Neural crest cell (in vitro differentiated cells): ENCODE measurements at regions not wholly inside any gene's neighbourhood (a gene's known extent, or its start where the extent isn't known, plus 50 kb on each side); places are given as distances from the start of the nearest gene placed in this dataset.

ENCODE experiments used
- DNase-seq: peaks from one replicate; pipeline ENCODE4 v3.0.0; 2021; ENCODE audit warnings: low read depth, mixed read lengths, low spot score
- H3K27ac Mint-ChIP-seq: one replicate; pipeline ENCODE4 v1.8.0; 2021; ENCODE audit warnings: mild to moderate bottlenecking, mixed read lengths; ENCODE audit not compliant: unreplicated experiment
- H3K27me3 Mint-ChIP-seq: 2 replicates; pipeline ENCODE4 v1.8.0; 2021; ENCODE audit warnings: low read depth, mild to moderate bottlenecking, mixed read lengths
- H3K36me3 Mint-ChIP-seq: 2 replicates; pipeline ENCODE4 v1.8.0; 2021; ENCODE audit warnings: low read depth, mild to moderate bottlenecking, mixed read lengths
- H3K4me1 Mint-ChIP-seq: 2 replicates; pipeline ENCODE4 v1.8.0; 2021; ENCODE audit warnings: mixed read lengths
- H3K4me3 Mint-ChIP-seq: one replicate; pipeline ENCODE4 v1.8.0; 2021; ENCODE audit warnings: mild to moderate bottlenecking, mixed read lengths
- H3K9me3 Mint-ChIP-seq: 2 replicates; pipeline ENCODE4 v1.8.0; 2021; ENCODE audit warnings: mixed read lengths
- TF ChIP-seq, protein P1 (sequence below): fragments of 200-600 bp; sonication (generic); conservative IDR thresholded peaks from 2 replicates; pipeline ENCODE4 v1.5.0; 2021; ENCODE audit warnings: antibody characterized with exemption, mild to moderate bottlenecking

DNA sequence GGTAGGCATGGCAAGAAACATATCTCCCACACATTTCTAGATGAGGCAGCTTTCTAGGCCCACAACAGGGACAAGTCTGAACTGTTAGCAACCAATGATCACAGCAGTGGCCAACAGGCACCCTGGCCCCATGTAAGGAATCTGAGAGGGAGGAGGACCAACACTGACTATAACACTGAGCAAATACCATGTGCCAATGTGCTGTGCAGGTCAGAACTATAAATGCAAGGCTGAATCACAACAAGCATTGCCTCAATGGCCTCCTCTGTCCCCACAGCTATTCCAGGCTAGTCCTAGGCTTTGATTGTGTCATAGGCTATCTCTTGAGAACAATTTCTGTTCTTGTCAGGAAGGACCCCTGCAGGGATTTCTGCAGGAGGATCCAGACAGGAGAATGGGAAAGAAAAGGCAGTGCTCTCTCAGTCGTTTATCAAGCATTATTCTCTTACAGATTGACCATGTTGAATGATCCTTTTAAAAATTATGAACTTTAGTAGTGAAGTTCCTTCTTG is 221.2 kb downstream of the TLE1 start:
- no peak overlapping the region for H3K27ac Mint-ChIP-seq
- H3K36me3 Mint-ChIP-seq: no peaks in the 10 kb centered on the region
- H3K4me1 Mint-ChIP-seq: peaks cover 3% of the 10 kb centered on the region
- H3K4me3 Mint-ChIP-seq: no peak overlapping the region
- DNase-seq: no peak
- no peaks in the 10 kb centered on the region for H3K9me3 Mint-ChIP-seq
- TF ChIP-seq, protein P1, sequence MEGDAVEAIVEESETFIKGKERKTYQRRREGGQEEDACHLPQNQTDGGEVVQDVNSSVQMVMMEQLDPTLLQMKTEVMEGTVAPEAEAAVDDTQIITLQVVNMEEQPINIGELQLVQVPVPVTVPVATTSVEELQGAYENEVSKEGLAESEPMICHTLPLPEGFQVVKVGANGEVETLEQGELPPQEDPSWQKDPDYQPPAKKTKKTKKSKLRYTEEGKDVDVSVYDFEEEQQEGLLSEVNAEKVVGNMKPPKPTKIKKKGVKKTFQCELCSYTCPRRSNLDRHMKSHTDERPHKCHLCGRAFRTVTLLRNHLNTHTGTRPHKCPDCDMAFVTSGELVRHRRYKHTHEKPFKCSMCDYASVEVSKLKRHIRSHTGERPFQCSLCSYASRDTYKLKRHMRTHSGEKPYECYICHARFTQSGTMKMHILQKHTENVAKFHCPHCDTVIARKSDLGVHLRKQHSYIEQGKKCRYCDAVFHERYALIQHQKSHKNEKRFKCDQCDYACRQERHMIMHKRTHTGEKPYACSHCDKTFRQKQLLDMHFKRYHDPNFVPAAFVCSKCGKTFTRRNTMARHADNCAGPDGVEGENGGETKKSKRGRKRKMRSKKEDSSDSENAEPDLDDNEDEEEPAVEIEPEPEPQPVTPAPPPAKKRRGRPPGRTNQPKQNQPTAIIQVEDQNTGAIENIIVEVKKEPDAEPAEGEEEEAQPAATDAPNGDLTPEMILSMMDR: no peak
- H3K27me3 Mint-ChIP-seq: no peaks in the 10 kb centered on the region

DNA sequence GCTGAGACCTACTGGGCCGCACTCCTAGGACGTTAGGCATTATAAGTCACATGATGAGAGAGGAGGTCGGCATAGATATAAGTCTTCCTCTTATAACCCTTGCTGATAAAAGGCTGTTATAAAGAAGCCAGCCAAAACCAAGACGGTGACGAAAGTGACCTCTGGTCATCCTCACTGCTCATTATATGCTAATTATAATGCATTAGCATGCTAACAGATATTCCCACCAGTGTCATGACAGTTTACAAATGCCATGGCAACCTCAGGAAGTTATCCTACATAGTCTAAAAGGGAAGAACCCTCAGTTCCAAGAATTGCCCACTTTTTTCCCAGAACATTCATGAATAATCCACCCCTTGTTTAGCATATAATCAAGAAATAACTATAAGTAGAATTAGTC is 222.4 kb downstream of the TLE1 start:
- Mint-ChIP-seq H3K4me3 (no peak overlapping the region), H3K36me3 (no peaks in the 10 kb centered on the region), H3K27ac (no peak overlapping the region), H3K27me3 (no peaks in the 10 kb centered on the region), H3K4me1 (no peaks in the 10 kb centered on the region), H3K9me3 (no peaks in the 10 kb centered on the region)
- TF ChIP-seq, protein P1: no peak
- no peak for DNase-seq

DNA sequence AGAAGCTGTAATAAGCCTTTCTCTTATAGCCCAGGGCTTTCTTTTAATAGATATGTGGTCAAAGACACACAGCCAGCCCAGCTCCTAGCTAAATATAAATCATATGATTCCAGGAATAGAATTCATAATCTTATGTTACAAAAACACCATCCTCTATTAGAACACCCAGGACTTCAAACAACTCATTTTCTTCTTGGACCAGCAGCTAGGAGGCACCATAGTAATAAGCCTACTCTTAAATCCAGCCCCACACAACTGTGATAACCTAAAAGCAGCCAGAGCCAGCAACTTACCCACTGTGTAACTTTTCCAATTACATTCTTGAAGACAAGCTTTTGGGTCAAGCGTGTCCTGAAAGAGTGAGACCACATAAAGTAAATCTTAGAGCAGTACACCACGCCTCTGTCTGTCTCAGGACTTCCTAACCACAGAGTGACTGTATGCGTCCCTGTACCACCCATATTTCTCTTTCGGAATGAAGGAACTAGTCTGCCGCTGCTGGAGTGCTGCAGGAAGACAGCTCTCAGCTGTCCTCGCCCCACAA is 223.8 kb downstream of the TLE1 start:
- Mint-ChIP-seq H3K36me3 (no peaks in the 10 kb centered on the region), H3K4me3 (no peak overlapping the region), H3K27me3 (no peaks in the 10 kb centered on the region), H3K9me3 (no peaks in the 10 kb centered on the region), H3K27ac (no peak overlapping the region), H3K4me1 (no peaks in the 10 kb centered on the region)
- DNase-seq: no peak
- TF ChIP-seq, protein P1: no peak

DNA sequence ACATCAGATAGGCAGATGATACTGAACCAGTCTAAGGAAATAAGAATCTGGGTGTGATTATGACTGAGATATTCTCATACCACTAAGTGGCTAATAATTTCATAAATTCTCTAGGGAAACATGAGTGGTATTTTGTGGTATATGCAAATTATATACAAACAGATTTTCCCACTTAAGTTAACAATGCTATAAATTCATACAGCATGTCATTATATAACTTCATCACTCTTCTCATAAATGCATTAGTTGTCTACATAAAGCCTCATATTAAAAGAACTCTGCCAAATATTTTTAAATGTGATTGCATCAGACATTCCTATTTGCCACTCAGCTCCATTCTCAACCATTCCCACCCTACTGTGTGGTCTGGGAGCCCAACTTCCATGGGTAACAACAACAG is 226.5 kb downstream of the TLE1 start:
- Mint-ChIP-seq H3K27me3 (no peaks in the 10 kb centered on the region), H3K9me3 (peaks cover 5% of the 10 kb centered on the region), H3K4me1 (peaks cover 11% of the 10 kb centered on the region), H3K4me3 (no peak overlapping the region), H3K36me3 (no peaks in the 10 kb centered on the region), H3K27ac (no peak overlapping the region)
- TF ChIP-seq, protein P1: no peak
- DNase-seq: no peak

DNA sequence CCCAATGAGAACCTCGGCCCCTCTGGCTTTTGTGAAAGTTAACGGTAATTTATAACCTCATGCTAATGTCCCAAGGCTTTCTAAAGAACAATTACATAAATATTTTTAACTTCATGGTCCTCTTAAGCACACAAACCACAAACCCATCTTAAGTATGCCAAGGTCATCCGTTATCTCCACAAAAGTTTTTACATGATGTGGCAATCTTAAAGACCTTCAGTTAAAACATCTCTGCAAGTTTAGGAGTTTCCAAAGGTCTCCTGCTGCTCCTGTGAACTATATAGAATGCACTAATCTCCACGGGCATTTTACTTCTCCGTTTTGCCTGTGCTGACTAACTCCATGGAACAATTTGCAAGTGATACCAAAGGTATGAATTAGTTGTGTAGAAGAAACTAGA is 228.2 kb downstream of the TLE1 start:
- no peak overlapping the region for H3K4me3 Mint-ChIP-seq
- peaks cover 5% of the 10 kb centered on the region for H3K9me3 Mint-ChIP-seq
- DNase-seq: no peak
- peaks cover 16% of the 10 kb centered on the region for H3K4me1 Mint-ChIP-seq
- no peaks in the 10 kb centered on the region for H3K36me3 Mint-ChIP-seq
- TF ChIP-seq, protein P1: no peak
- H3K27me3 Mint-ChIP-seq: no peaks in the 10 kb centered on the region
- H3K27ac Mint-ChIP-seq: no peak overlapping the region
